Aorta (tissue), 5 donors: ENCODE measurements at regions not wholly inside any gene's neighbourhood (a gene's known extent, or its start where the extent isn't known, plus 50 kb on each side); places are given as distances from the start of the nearest gene placed in this dataset.
"Not testable (repeated sequence)": the region's sequence is repeated elsewhere in the genome, so short reads cannot be mapped to it uniquely, and the experiment has no call there.

ENCODE experiments used
- ATAC-seq: fragments of 200-7000 bp; cut with Tn5 transposase; one replicate; pipeline ENCODE4 v1.9.1; 2022; ENCODE audit warnings: moderate library complexity; ENCODE audit not compliant: low FRiP score
- DNase-seq, 2 donors: peaks; one replicate each; pipeline ENCODE4 v3.0.0-alpha.2; 2020
- H3K27ac ChIP-seq, 2 donors: one replicate each; pipeline ENCODE4 v1.5.1; 2013; ENCODE audit warnings: low read length in 2 of 2, mild to moderate bottlenecking in 2 of 2, moderate library complexity in 2 of 2, control low read depth in 1 of 2, inconsistent platforms in 1 of 2, low read depth in 1 of 2
- H3K27me3 ChIP-seq, 2 donors: one replicate each; pipeline ENCODE4 v1.6.1; 2013; ENCODE audit warnings: control low read depth in 1 of 2, low read length in 1 of 2, mild to moderate bottlenecking in 1 of 2, moderate library complexity in 1 of 2; ENCODE audit not compliant: insufficient read depth in 2 of 2, control insufficient read depth in 1 of 2
- H3K36me3 ChIP-seq, 2 donors: one replicate each; pipeline ENCODE4 v1.6.1; 2013; ENCODE audit warnings: control low read depth in 1 of 2, low read length in 1 of 2, mild to moderate bottlenecking in 1 of 2; ENCODE audit not compliant: insufficient read depth in 2 of 2, control insufficient read depth in 1 of 2
- H3K4me1 ChIP-seq, 2 donors: one replicate each; pipeline ENCODE4 v1.6.1; 2013; ENCODE audit warnings: low read length in 2 of 2, control low read depth in 1 of 2, mild to moderate bottlenecking in 1 of 2, moderate library complexity in 1 of 2; ENCODE audit not compliant: insufficient read depth in 2 of 2, control insufficient read depth in 1 of 2
- H3K4me3 ChIP-seq, 2 donors: one replicate each; pipeline ENCODE4 v1.5.1; 2013; ENCODE audit warnings: low read length in 2 of 2, control low read depth in 1 of 2, mild to moderate bottlenecking in 1 of 2
- H3K9me3 ChIP-seq: one replicate; pipeline ENCODE4 v1.6.1; 2013; ENCODE audit warnings: mild to moderate bottlenecking, low read length; ENCODE audit not compliant: control insufficient read depth
- WGBS, 2 donors: extraction: QIAGEN DNeasy Blood & Tissue Kit; methylation state at CpG; one replicate each; pipeline ENCODE4 v1.1.7; 2013; 5-methylcytosine and 5-hydroxymethylcytosine counted together
- intact Hi-C, 2 donors: fragments of 100-400 bp; cut with DNase I; formaldehyde crosslinking; loops; one replicate each; pipeline versions ENCODE4 v1.14.2 to v1.15.0; 2022
- donor health status: healthy with polysubstance abuse.
- donor health status: Bipolar disorder and iron deficiency.
- donor health status: DM: no; HTN: no; CAD: no.
- donor health status: DM: no; HTN: no; CAD: no.
- donor health status: DM: yes; HTN: yes; CAD: no.

DNA sequence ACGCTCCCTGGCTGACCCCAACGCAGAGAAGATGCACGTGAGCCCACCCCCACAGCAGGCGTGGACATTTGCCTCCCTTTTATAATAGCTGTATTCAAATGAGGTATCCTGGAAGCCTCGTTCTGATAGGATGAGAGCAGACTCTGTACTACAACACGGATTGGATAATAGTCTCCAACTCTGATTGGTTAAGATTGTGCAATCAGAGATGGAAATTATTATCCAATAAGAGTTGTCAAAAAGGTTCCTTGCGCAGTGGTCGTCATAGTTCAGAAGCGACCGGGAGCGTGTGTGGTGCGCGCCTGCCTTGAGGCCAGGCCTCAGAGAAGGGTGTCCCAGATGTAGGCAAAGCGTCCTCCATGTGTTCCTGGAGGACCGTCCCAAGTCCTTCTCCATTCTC, 104.6 kb downstream of the USP22 start:
- no peak overlapping the region for H3K4me3 ChIP-seq
- no peaks in the 10 kb centered on the region for H3K36me3 ChIP-seq
- H3K9me3 ChIP-seq = no peaks in the 10 kb centered on the region
- H3K27ac ChIP-seq = no peak overlapping the region
- DNase-seq (no peak), ATAC-seq (no peak)
- 96% methylated on average over 15 of the region's 15 CpGs for WGBS, 2 donors
- H3K4me1 ChIP-seq = peaks cover 0 to 1% of the 10 kb centered on the region in 2 donors
- no peaks in the 10 kb centered on the region for H3K27me3 ChIP-seq
- intact Hi-C loops = no loop called here

DNA sequence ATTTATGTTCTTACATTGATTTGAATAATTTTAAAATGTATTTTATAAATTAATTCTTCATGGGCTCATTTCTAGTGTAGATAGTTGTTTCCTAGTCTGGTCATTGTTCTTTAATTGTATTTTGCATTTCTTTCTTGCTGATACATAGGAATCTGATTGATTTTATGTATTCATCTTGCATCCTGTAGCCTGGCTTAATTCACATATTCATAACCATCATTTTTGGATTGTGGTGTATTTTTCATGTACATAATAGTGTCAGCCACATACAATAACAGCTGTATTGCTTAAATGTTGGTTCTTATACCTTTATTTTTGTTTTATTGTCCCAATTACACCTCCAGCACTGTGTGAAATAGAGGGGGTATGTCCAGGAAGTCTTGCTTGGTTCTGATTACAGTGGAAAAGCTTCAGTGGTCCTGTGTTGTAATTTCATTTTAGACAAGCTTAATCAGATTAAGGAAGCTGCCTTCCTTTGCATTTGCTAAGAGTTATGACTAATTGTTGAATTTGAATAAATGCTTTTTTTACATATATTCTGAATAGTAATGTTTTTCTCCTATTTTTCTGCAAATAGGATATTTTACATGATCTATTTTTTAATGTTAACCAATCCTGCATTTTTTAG, 103.7 kb downstream of the USP22 start:
- ATAC-seq (no peak), DNase-seq (no peak)
- Histone ChIP-seq H3K27me3 (no peaks in the 10 kb centered on the region), H3K4me3 (no peak overlapping the region), H3K27ac (no peak overlapping the region), H3K4me1 (peaks cover 0 to 1% of the 10 kb centered on the region in 2 donors), H3K9me3 (no peaks in the 10 kb centered on the region), H3K36me3 (no peaks in the 10 kb centered on the region)
- intact Hi-C loops = no loop called here

DNA sequence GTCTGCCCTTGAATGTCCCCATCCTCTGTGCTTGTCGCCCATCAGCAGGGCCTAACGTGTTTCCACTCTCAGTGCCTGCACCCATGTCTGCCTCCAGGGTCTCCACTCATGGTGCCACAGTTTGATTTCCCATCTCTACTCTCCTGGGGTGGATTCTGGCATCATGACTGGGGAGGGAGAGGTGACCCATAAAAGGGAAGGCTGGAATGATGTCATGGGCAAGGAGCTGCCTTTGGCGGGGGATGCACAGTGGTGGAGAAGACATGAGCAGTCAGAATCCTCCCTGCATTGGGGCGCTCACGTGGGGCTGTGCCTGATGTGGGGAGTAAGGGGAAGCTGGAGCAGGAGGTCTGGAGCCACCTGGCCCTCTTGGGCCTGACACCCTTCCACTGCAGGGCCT, 100.9 kb downstream of the USP22 start:
- H3K27me3 ChIP-seq = no peaks in the 10 kb centered on the region
- intact Hi-C loops = no loop called here
- ATAC-seq (no peak), DNase-seq (no peak)
- H3K9me3 ChIP-seq = no peaks in the 10 kb centered on the region
- H3K4me3 ChIP-seq = no peak overlapping the region
- no peaks in the 10 kb centered on the region for H3K36me3 ChIP-seq
- no peak overlapping the region for H3K27ac ChIP-seq
- H3K4me1 ChIP-seq = no peaks in the 10 kb centered on the region
- WGBS, 2 donors = 90 to 93% methylated on average over 5 of the region's 5 CpGs

GRCh38 chr17:20944014-20944865, 98.6 kb downstream of the USP22 start:
- H3K4me1 ChIP-seq = no peaks in the 10 kb centered on the region
- WGBS, 2 donors = 69 to 72% methylated on average over 12 of the region's 12 CpGs
- intact Hi-C loops = no loop called here
- H3K36me3 ChIP-seq = no peaks in the 10 kb centered on the region
- H3K27ac ChIP-seq = no peak overlapping the region
- ATAC-seq = no peak
- no peaks in the 10 kb centered on the region for H3K9me3 ChIP-seq
- H3K4me3 ChIP-seq = no peak overlapping the region
- no peak for DNase-seq
- H3K27me3 ChIP-seq = no peaks in the 10 kb centered on the region

DNA sequence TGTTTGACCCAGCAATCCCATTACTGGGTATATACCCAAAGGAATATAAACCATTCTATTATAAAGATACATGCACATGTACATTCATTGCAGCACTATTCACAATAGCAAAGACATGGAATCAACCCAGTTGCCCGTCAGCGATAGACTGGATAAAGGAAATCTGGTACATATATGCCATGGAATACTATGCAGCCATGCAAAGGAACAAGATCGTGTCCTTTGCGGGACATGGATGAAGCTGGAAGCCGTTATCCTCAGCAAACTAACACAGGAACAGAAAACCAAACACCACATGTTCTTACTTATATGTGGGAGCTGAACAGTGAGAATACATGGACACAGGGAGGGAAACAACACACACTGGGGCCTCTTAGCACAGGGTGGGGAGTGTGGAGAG, 95.1 kb downstream of the USP22 start:
- H3K4me3 ChIP-seq, H3K4me1 ChIP-seq, H3K36me3 ChIP-seq, DNase-seq, H3K27ac ChIP-seq, intact Hi-C loops, H3K9me3 ChIP-seq, H3K27me3 ChIP-seq, ATAC-seq: not testable (repeated sequence)
- 94 to 97% methylated on average over 5 of the region's 5 CpGs for WGBS, 2 donors

DNA sequence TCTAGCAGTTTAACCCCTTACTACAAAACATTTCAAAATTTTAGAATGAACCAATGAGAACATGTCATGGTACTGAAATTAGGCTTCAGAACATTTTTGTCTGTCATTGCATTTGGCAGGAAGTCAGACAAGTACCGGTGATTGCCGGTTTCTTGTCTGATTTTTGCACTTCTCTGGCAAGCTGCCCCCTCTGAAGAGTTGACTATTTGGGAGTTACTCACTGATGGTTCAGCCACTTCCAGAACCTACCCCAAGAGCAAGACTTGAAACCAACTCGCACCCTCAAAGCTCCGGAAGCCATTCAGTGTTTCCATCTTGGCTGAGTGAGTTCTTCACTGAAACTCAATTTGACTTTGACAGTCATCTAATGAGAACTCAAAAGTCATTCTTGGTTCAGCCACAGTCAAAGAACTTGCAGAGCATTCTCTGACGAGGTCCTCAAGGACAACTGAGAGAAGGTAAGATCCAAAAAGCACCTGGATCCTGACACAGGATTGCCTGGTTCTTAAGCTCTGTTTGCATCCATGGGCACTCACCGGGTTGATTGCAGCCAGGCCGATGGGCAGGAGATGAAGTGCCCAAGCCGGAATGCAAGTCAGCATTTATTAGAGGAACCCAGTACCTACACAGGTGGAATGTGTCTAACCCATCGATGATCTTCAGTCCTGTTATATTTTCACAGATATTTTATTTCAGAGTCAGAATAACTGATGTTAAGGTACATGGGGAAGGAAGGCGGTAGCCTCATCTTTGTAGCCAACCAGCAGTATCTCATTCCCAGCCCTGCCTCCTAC, 93.6 kb downstream of the USP22 start:
- Histone ChIP-seq H3K9me3 (no peaks in the 10 kb centered on the region), H3K27me3 (no peaks in the 10 kb centered on the region), H3K27ac (no peak overlapping the region), H3K4me3 (no peak overlapping the region), H3K36me3 (no peaks in the 10 kb centered on the region), H3K4me1 (no peaks in the 10 kb centered on the region)
- intact Hi-C loops = no loop called here
- WGBS, 2 donors = 69 to 74% methylated on average over 10 of the region's 10 CpGs
- ATAC-seq (no peak), DNase-seq (no peak)
